GM12875 (cell line): ENCODE measurements at regions not wholly inside any gene's neighbourhood (a gene's known extent, or its start where the extent isn't known, plus 50 kb on each side); places are given as distances from the start of the nearest gene placed in this dataset.

Experiments
- H3K4me3 ChIP-seq: one replicate; pipeline ENCODE4 v1.5.1; 2011; ENCODE audit warnings: low read depth, low read length, control low read depth
- TF ChIP-seq, protein P1 (sequence below): IDR thresholded peaks from 2 replicates; pipeline ENCODE4 v1.5.1; 2011; ENCODE audit warnings: low read depth, mild to moderate bottlenecking, control low read depth, inconsistent platforms, low read length, moderate library complexity, borderline replicate concordance; ENCODE audit not compliant: insufficient read depth

DNA sequence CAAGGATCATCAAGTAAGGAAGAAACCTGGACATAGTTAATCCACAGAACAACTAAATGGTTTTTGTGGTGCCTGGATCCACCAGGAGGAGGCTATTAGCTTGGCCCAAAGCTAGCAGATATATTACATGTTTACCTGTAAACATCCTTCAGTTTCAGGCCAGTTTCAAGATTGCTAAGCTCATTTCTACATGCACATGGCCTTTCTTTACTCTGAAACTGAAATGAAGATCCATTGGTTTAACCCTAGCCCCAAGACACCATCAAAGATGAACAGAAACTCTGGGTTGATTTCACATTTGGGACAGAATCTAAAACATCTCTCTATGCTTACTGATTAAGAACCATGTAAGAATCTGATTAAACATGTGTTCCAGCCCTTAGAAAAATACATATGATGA is 611.8 kb downstream of the TLE1 start:
- no peak overlapping the region for H3K4me3 ChIP-seq
- TF ChIP-seq, protein P1, sequence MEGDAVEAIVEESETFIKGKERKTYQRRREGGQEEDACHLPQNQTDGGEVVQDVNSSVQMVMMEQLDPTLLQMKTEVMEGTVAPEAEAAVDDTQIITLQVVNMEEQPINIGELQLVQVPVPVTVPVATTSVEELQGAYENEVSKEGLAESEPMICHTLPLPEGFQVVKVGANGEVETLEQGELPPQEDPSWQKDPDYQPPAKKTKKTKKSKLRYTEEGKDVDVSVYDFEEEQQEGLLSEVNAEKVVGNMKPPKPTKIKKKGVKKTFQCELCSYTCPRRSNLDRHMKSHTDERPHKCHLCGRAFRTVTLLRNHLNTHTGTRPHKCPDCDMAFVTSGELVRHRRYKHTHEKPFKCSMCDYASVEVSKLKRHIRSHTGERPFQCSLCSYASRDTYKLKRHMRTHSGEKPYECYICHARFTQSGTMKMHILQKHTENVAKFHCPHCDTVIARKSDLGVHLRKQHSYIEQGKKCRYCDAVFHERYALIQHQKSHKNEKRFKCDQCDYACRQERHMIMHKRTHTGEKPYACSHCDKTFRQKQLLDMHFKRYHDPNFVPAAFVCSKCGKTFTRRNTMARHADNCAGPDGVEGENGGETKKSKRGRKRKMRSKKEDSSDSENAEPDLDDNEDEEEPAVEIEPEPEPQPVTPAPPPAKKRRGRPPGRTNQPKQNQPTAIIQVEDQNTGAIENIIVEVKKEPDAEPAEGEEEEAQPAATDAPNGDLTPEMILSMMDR, result no peak

DNA sequence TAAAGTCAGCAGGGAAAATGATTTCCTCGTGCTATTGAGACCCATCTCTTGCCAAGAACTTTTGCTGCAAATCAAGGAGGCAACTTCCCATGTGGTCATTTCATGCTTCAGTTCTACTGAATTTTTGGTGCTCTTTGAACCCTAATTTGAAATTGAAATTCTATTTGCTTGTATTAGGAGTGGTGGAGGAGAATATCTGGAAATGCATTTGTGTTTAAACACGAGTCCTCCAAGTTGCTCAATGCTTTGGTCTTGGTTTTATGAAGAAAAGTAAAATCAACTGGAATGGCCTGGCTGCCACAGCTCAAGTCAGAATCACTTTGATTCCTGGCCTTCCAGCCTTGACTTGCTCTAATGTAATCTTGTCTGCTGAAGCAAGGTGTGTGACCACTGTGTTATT is 613.2 kb downstream of the TLE1 start:
- TF ChIP-seq, protein P1, result no peak
- no peak overlapping the region for H3K4me3 ChIP-seq

DNA sequence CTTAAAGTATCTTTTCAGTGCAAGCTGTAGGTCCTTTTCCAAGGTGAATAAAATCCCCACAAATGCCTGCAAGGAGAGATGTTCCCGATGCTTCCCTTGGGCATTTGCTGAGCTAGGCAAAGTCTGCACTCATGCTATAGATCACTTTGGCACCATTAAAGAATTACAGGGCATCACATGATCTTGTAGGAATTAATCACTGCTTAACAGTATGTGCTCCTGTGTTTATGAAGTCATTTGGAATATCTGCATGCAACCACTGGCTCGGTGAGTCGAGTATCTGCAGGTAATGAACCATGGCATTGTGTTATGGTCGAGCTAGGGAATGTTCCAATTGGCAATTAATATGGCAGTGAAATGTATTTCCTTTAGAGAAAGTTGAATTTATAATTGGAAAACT is 615.1 kb downstream of the TLE1 start:
- TF ChIP-seq, protein P1, result no peak
- H3K4me3 ChIP-seq, result no peak overlapping the region

DNA sequence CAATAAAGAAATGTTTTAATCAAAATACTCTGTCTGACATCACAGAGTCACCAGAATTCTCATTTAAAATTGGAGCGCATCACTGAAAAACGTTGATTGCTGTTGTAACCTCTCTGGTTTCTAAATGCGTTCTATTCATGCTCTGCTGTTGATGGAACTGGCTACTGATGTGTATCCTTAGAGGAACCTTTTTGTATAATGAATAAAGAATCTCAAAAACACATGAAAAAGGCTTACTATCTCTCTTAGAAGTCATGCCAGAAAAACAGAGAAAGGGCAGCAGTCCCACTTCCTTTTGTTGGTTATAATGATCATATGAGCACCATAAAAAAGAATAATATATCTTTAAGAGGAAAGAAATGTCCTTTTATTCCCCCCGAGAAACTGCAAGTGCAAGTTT is 615.5 kb downstream of the TLE1 start:
- TF ChIP-seq, protein P1, result no peak
- H3K4me3 ChIP-seq, result no peak overlapping the region

DNA sequence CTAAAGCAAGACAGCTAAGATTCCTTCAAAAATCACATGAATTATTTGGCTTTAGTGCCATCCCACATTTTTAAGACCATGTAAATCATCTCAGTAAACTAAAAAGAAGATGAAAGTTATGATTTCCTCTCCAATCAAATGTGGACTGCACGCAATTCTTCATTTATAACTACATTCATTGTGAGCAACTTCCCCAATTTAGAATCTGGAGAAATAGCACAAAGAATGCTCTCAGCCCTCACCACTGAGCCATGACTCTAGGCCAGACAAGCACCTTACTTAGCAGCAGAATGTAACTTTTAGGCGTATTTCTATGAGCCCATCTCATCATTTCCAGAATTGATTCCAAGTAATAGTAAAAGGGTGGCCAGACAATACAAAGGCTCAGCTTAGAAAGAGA is 616.6 kb downstream of the TLE1 start:
- TF ChIP-seq, protein P1, result no peak
- no peak overlapping the region for H3K4me3 ChIP-seq

DNA sequence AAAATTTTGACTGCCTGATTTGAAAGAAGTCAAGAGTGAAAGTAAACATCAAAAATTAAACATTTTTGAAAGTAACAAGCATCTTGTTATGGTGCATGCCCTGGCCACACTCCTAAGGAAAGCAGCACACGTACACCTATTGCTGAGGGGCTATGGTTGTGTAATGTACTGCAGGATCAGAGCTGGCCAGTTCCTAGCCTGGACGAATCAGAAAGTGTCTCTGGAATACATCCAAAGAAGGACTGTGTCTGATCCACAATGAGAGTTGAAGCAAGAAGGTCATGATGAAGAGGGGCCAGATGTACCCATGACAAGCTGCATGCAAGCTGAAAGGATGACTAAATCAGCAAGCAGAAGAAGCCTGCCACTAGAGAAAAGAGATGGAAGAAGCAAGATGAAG is 618.2 kb downstream of the TLE1 start:
- H3K4me3 ChIP-seq, result no peak overlapping the region
- TF ChIP-seq, protein P1, result no peak

DNA sequence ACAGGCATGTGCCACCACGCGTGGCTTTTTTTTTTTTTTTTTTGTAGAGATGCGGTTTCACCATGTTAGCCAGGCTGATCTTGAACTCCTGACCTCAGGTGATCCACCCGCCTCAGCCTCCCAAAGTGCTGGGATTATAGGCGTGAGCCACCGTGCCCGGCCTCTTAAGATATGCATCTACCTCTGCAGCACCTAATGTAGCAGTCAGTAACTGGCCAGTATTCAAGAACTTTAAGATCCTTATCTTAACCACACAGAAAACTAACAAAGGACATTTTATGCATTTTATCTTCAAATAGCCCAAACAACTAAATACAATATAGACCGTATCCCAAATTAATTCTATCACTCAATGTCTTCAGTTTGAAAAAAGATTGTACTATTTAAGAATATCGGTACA is 618.7 kb downstream of the TLE1 start:
- TF ChIP-seq, protein P1, result no peak
- H3K4me3 ChIP-seq, result no peak overlapping the region
